H1 (cell line): ENCODE measurements at regions not wholly inside any gene's neighbourhood (a gene's known extent, or its start where the extent isn't known, plus 50 kb on each side); places are given as distances from the start of the nearest gene placed in this dataset.

Experiments used
- CTCF ChIA-PET: fragments of 300-600 bp; sonication (Branson Sonifier 250); formaldehyde crosslinking; loops from one replicate; lab custom pipeline; 2021; ENCODE audit not compliant: partially characterized antibody; lab: Charles Lee
- POLR2A ChIA-PET: fragments of 300-600 bp; sonication (Branson Sonifier 250); formaldehyde crosslinking; loops from one replicate; lab custom pipeline; 2021; ENCODE audit warnings: inconsistent platforms; ENCODE audit not compliant: partially characterized antibody; lab: Charles Lee
- DNase-seq, 2 experiments: peaks; one replicate each; pipeline versions ENCODE4 v3.0.0 to v3.0.0-alpha.2; 2010 to 2022; ENCODE audit warnings: low spot score in 2 of 2, low read depth in 1 of 2, mixed read lengths in 1 of 2
- FAIRE-seq: peaks from 2 replicates; lab custom pipeline; 2011; peaks lifted over from hg19 to GRCh38; lab: Jason Lieb, UNC
- H2AFZ ChIP-seq: 2 replicates; pipeline ENCODE4 v1.8.1; 2012; ENCODE audit warnings: low read length, inconsistent platforms
- H2AK5ac ChIP-seq: 2 replicates; pipeline ENCODE4 v1.6.1; 2013; ENCODE audit warnings: low read depth, low read length
- H2BK120ac ChIP-seq: replicated peaks from 2 replicates; pipeline ENCODE3; 2013; ENCODE audit warnings: low read depth, low read length, inconsistent platforms
- H2BK12ac ChIP-seq: 2 replicates; pipeline ENCODE4 v1.6.1; 2013; ENCODE audit warnings: low read depth, low read length
- H2BK15ac ChIP-seq: 2 replicates; pipeline ENCODE4 v1.6.1; 2013; ENCODE audit warnings: low read length
- H2BK20ac ChIP-seq: 2 replicates; pipeline ENCODE4 v1.6.1; 2013; ENCODE audit warnings: low read length
- H2BK5ac ChIP-seq: 2 replicates; pipeline ENCODE4 v1.6.1; 2013; ENCODE audit warnings: low read depth, low read length
- H3K14ac ChIP-seq: 2 replicates; pipeline ENCODE4 v1.6.1; 2013; ENCODE audit warnings: inconsistent platforms; ENCODE audit not compliant: insufficient read length
- H3K18ac ChIP-seq: 2 replicates; pipeline ENCODE4 v1.6.1; 2013; ENCODE audit warnings: low read length; ENCODE audit errors: extremely low read depth
- H3K23ac ChIP-seq: 2 replicates; pipeline ENCODE4 v1.6.1; 2013; ENCODE audit warnings: inconsistent platforms; ENCODE audit not compliant: insufficient read length
- H3K23me2 ChIP-seq: 2 replicates; pipeline ENCODE4 v1.6.1; 2013; ENCODE audit warnings: low read depth, low read length
- H3K27ac ChIP-seq: 2 replicates; pipeline ENCODE4 v1.6.1; 2011; ENCODE audit warnings: low read depth, low read length, inconsistent platforms
- H3K27me3 ChIP-seq, 4 experiments: replicated peaks in 1 of 4; 1 replicate in 1 of 4; 2 replicates in 3 of 4; pipeline versions ENCODE4 v1.6.1 to v1.8.1; 2011 to 2013; ENCODE audit warnings: low read length in 3 of 4, mild to moderate bottlenecking in 3 of 4, inconsistent platforms in 2 of 4, mixed read lengths in 2 of 4, moderate library complexity in 1 of 4; ENCODE audit not compliant: control insufficient read depth in 3 of 4, insufficient read depth in 3 of 4; ENCODE audit errors: extremely low read depth in 1 of 4
- H3K36me3 ChIP-seq, 4 experiments: 2 replicates each; pipeline versions ENCODE4 v1.6.1 to v1.8.1; 2011 to 2013; ENCODE audit warnings: mild to moderate bottlenecking in 4 of 4, low read length in 3 of 4, moderate library complexity in 2 of 4, control low read depth in 1 of 4, inconsistent platforms in 1 of 4; ENCODE audit not compliant: insufficient read depth in 4 of 4, control insufficient read depth in 2 of 4
- H3K4ac ChIP-seq: replicated peaks from 2 replicates; pipeline ENCODE3; 2013; ENCODE audit warnings: low read length, low read depth, mixed read lengths, inconsistent platforms; ENCODE audit not compliant: insufficient read length
- H3K4me1 ChIP-seq, 4 experiments: replicated peaks in 1 of 4; 1 replicate in 1 of 4; 2 replicates in 3 of 4; pipeline versions ENCODE4 v1.6.1 to v1.8.1; 2011 to 2013; ENCODE audit warnings: low read length in 3 of 4, inconsistent platforms in 2 of 4, mixed read lengths in 1 of 4; ENCODE audit not compliant: insufficient read depth in 4 of 4, control insufficient read depth in 3 of 4
- H3K4me2 ChIP-seq, 2 experiments: 2 replicates each; pipeline versions ENCODE4 v1.6.1 to v1.8.1; 2011 to 2013; ENCODE audit warnings: low read depth in 2 of 2, low read length in 2 of 2, control low read depth in 1 of 2, inconsistent platforms in 1 of 2, mild to moderate bottlenecking in 1 of 2; ENCODE audit not compliant: insufficient read depth in 1 of 2
- H3K4me3 ChIP-seq, 4 experiments: fragments of 200-600, 300-600 bp in 1 of 4; sonication (generic), shearing (Covaris generic), sonication (Bioruptor Twin) in 1 of 4; 2 replicates each; pipeline versions ENCODE4 v1.5.1 to v1.8.1; 2011 to 2016; ENCODE audit warnings: low read length in 4 of 4, low read depth in 3 of 4, control low read depth in 2 of 4, inconsistent platforms in 2 of 4, mild to moderate bottlenecking in 2 of 4, mixed read lengths in 1 of 4, moderate library complexity in 1 of 4; ENCODE audit not compliant: insufficient read depth in 2 of 4; ENCODE audit errors: extremely low read depth in 1 of 4
- H3K56ac ChIP-seq: replicated peaks from 2 replicates; pipeline ENCODE3; 2013; ENCODE audit warnings: low read depth, mild to moderate bottlenecking, mixed read lengths, low read length, inconsistent platforms; ENCODE audit not compliant: insufficient read length
- H3K79me1 ChIP-seq: 2 replicates; pipeline ENCODE4 v1.6.1; 2013; ENCODE audit warnings: low read depth, low read length, control low read depth
- H3K79me2 ChIP-seq, 2 experiments: 2 replicates each; pipeline versions ENCODE4 v1.6.1 to v1.8.1; 2012 to 2013; ENCODE audit warnings: low read length in 2 of 2, mild to moderate bottlenecking in 2 of 2, inconsistent platforms in 1 of 2; ENCODE audit not compliant: insufficient read depth in 2 of 2, control insufficient read depth in 1 of 2
- H3K9ac ChIP-seq, 4 experiments: replicated peaks in 1 of 4; 1 replicate in 1 of 4; 2 replicates in 3 of 4; pipeline versions ENCODE4 v1.6.1 to v1.8.1; 2011 to 2013; ENCODE audit warnings: low read depth in 3 of 4, low read length in 3 of 4, control low read depth in 2 of 4, mild to moderate bottlenecking in 2 of 4, moderate library complexity in 2 of 4, inconsistent platforms in 1 of 4; ENCODE audit errors: extremely low read depth in 1 of 4
- H3K9me3 ChIP-seq, 2 experiments: 2 replicates each; pipeline versions ENCODE4 v1.6.1 to v1.8.1; 2012 to 2013; ENCODE audit warnings: mild to moderate bottlenecking in 2 of 2, moderate library complexity in 2 of 2, control low read depth in 1 of 2, inconsistent platforms in 1 of 2, low read depth in 1 of 2, low read length in 1 of 2, mixed read lengths in 1 of 2; ENCODE audit not compliant: insufficient read depth in 2 of 2
- H4K20me1 ChIP-seq, 2 experiments: replicated peaks in 1 of 2; 2 replicates each; pipeline versions ENCODE3 to v1.8.1; 2011 to 2013; ENCODE audit warnings: inconsistent platforms in 2 of 2, low read length in 2 of 2, mild to moderate bottlenecking in 1 of 2; ENCODE audit not compliant: insufficient read depth in 2 of 2, control insufficient read depth in 1 of 2
- H4K5ac ChIP-seq: 2 replicates; pipeline ENCODE4 v1.6.1; 2013; ENCODE audit warnings: low read length, low read depth, mixed read lengths, inconsistent platforms; ENCODE audit not compliant: insufficient read length
- H4K8ac ChIP-seq: 2 replicates; pipeline ENCODE4 v1.8.0; 2013; ENCODE audit warnings: mild to moderate bottlenecking, moderate library complexity, low read length, inconsistent platforms; ENCODE audit not compliant: insufficient read depth; ENCODE audit errors: extremely low read depth
- H4K91ac ChIP-seq: replicated peaks from 2 replicates; pipeline ENCODE3; 2013; ENCODE audit warnings: low read length, mixed read lengths, inconsistent platforms; ENCODE audit not compliant: insufficient read length
- CHD2 ChIP-seq: IDR thresholded peaks from 2 replicates; pipeline ENCODE4 v1.6.1; 2012; ENCODE audit warnings: low read length, improper control_type of control experiment
- CTCF ChIP-seq, 3 experiments: IDR thresholded peaks; 1 replicate in 2 of 3; 2 replicates in 1 of 3; pipeline versions ENCODE4 v1.5.1 to v1.6.1; 2011; ENCODE audit warnings: low read length in 3 of 3, mild to moderate bottlenecking in 3 of 3, inconsistent platforms in 2 of 3, low read depth in 1 of 3, moderate library complexity in 1 of 3; ENCODE audit not compliant: insufficient read depth in 1 of 3; ENCODE audit errors: control extremely low read depth in 1 of 3
- EP300 ChIP-seq, 2 experiments: IDR thresholded peaks; 1 replicate in 1 of 2; 2 replicates in 1 of 2; pipeline ENCODE4 v1.6.1; 2011 to 2012; ENCODE audit warnings: low read depth in 2 of 2, low read length in 2 of 2, mild to moderate bottlenecking in 2 of 2, borderline replicate concordance in 1 of 2, inconsistent platforms in 1 of 2, moderate library complexity in 1 of 2
- FOSL1 ChIP-seq: IDR thresholded peaks from 2 replicates; pipeline ENCODE4 v1.6.1; 2011; ENCODE audit warnings: mild to moderate bottlenecking, low read depth, low read length, moderate library complexity; ENCODE audit not compliant: insufficient read depth
- GABPA ChIP-seq: IDR thresholded peaks from 2 replicates; pipeline ENCODE4 v1.6.1; 2011; ENCODE audit warnings: mild to moderate bottlenecking, low read length, moderate library complexity, borderline replicate concordance; ENCODE audit not compliant: insufficient read depth
- GTF2F1 ChIP-seq: IDR thresholded peaks from 2 replicates; pipeline ENCODE4 v1.6.1; 2012; ENCODE audit warnings: low read depth, low read length, improper control_type of control experiment, borderline replicate concordance
- HDAC2 ChIP-seq, 2 experiments: fragments of 300-600 bp in 1 of 2; sonication (generic) in 1 of 2; IDR thresholded peaks; 2 replicates each; pipeline ENCODE4 v1.6.1; 2011 to 2012; ENCODE audit warnings: low read depth in 2 of 2, low read length in 2 of 2, mild to moderate bottlenecking in 2 of 2, moderate library complexity in 2 of 2, borderline replicate concordance in 1 of 2, inconsistent platforms in 1 of 2
- KDM4A ChIP-seq: IDR thresholded peaks from one replicate; pipeline ENCODE4 v1.7.1; 2012; ENCODE audit warnings: low read depth, mild to moderate bottlenecking, moderate library complexity, low read length, inconsistent platforms; ENCODE audit not compliant: severe bottlenecking
- RNF2 ChIP-seq: fragments of 200-900, 300-1000 bp; sonication (generic); IDR thresholded peaks from 2 replicates; pipeline ENCODE4 v1.7.1; 2016; ENCODE audit warnings: borderline replicate concordance, low read depth, mild to moderate bottlenecking, antibody characterized with exemption, low read length; ENCODE audit not compliant: poor library complexity, severe bottlenecking; ENCODE audit errors: missing control alignments
- RXRA ChIP-seq: IDR thresholded peaks from 2 replicates; pipeline ENCODE4 v1.6.1; 2011; ENCODE audit warnings: low read depth, mild to moderate bottlenecking, low read length, moderate library complexity; ENCODE audit not compliant: insufficient read depth
- TEAD4 ChIP-seq: IDR thresholded peaks from 2 replicates; pipeline ENCODE4 v1.6.1; 2012; ENCODE audit warnings: low read depth, low read length, inconsistent platforms, mixed read lengths
- WGBS, 2 experiments: shearing (Covaris generic) in 1 of 2; methylation state at CpG; one replicate each; pipeline versions ENCODE4 v1.1.6 to v1.1.7; 2013 to 2015; ENCODE audit warnings: low lambda C conversion rate in 2 of 2, mixed read lengths in 2 of 2, inconsistent platforms in 1 of 2, low coverage in 1 of 2, missing lambda C conversion rate in 1 of 2; ENCODE audit not compliant: insufficient replicate concordance in 2 of 2, insufficient coverage in 1 of 2, insufficient read length in 1 of 2; ENCODE audit errors: extremely low coverage in 1 of 2, missing lambda C conversion rate in 1 of 2; 5-methylcytosine and 5-hydroxymethylcytosine counted together

DNA sequence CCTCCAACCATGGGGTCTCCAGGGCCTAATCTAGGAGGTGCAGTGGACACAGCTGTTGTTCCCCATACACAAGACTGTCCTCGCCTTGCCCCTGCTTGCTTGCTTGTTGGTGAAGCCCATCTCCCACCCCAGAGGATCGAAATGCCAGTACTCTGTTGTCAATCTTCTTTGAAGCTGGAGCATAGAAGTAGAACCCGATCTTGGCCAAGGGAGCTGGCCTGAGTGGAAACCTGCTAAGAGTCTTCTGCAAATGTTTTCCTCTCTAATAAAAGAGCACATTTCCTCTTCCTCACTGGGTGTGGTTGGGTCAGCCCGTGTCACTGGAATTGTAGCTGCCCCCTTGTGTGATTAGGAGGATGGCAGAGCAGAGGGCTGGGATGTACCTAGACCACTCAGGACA, 85.4 kb downstream of the HES1 start:
- Histone ChIP-seq H3K36me3 (no peaks in the 10 kb centered on the region), H3K79me2 (no peaks in the 10 kb centered on the region), H4K8ac (peak overlapping the region; percentile 53; the same call in 1 of the 2 replicates), H3K9ac (no peak overlapping the region), H3K4me2 (no peak overlapping the region), H3K14ac (no peak overlapping the region), H3K4me3 (no peak overlapping the region), H2BK15ac (no peak overlapping the region), H3K4me1 (peaks cover 0 to 11% (median 7%) of the 10 kb centered on the region in 4 experiments; a peak in 6 of 7 replicates), H2BK12ac (no peak overlapping the region), H2AFZ (no peak overlapping the region), H4K5ac (no peak overlapping the region), H3K9me3 (no peaks in the 10 kb centered on the region), H2AK5ac (no peak overlapping the region), H3K4ac (no peak overlapping the region), H3K23me2 (peaks cover 6% of the 10 kb centered on the region), H3K27ac (no peak overlapping the region), H2BK120ac (no peak overlapping the region), H3K79me1 (no peaks in the 10 kb centered on the region), H2BK20ac (no peak overlapping the region), H4K20me1 (no peaks in the 10 kb centered on the region), H3K56ac (no peak overlapping the region), H3K27me3 (no peaks in the 10 kb centered on the region), H3K18ac (no peak overlapping the region), H3K23ac (no peak overlapping the region), H4K91ac (no peak overlapping the region), H2BK5ac (no peak overlapping the region)
- ChIA-PET CTCF (no interaction called here), POLR2A (no interaction called here)
- DNase-seq (no peak), FAIRE-seq (no peak)
- 85% methylated on average over 4 of the region's 4 CpGs; no CpG with 5 or more reads in 1 of the 2 experiments for WGBS, 2 experiments
- TF ChIP-seq HDAC2 (IDR thresholded peaks at IDR 0.05; ENCODE audit: borderline replicate concordance in 1 of 2, low read depth in 2 of 2, low read length in 2 of 2): no peak
- no peak for TF ChIP-seq GTF2F1
- no peak for TF ChIP-seq EP300 (IDR thresholded peaks at IDR 0.05; ENCODE audit: borderline replicate concordance in 1 of 2, low read depth in 2 of 2, low read length in 2 of 2)
- TF ChIP-seq FOSL1: no peak
- no peak for TF ChIP-seq CHD2
- no peak for TF ChIP-seq CTCF (IDR thresholded peaks at IDR 0.05; ENCODE audit: control extremely low read depth in 1 of 3, insufficient read depth in 1 of 3, low read depth in 1 of 3, low read length in 3 of 3)
- TF ChIP-seq TEAD4: no peak
- no peak for TF ChIP-seq RXRA
- no peak for TF ChIP-seq GABPA
- TF ChIP-seq KDM4A: no peak
- TF ChIP-seq RNF2: no peak
